HEK293T (cell line): ENCODE measurements at regions not wholly inside any gene's neighbourhood (a gene's known extent, or its start where the extent isn't known, plus 50 kb on each side); places are given as distances from the start of the nearest gene placed in this dataset.

ENCODE experiments used
- ARNT ChIP-seq: fragments of 450-650 bp; IDR thresholded peaks from 2 replicates; pipeline ENCODE4 v1.6.1; 2017; ENCODE audit warnings: mild to moderate bottlenecking
- BHLHE40 ChIP-seq: fragments of 450-650 bp; IDR thresholded peaks from 2 replicates; pipeline ENCODE4 v1.6.1; 2016; ENCODE audit warnings: mild to moderate bottlenecking, moderate library complexity, borderline replicate concordance
- ELF4 ChIP-seq: fragments of 450-650 bp; IDR thresholded peaks from 2 replicates; pipeline ENCODE4 v1.6.1; 2017; ENCODE audit warnings: antibody characterized with exemption
- FOXK2 ChIP-seq: fragments of 450-650 bp; IDR thresholded peaks from 2 replicates; pipeline ENCODE4 v1.6.1; 2016; ENCODE audit warnings: mild to moderate bottlenecking
- FOXM1 ChIP-seq: fragments of 450-650 bp; IDR thresholded peaks from 2 replicates; pipeline ENCODE4 v1.6.1; 2017; ENCODE audit warnings: mild to moderate bottlenecking, borderline replicate concordance
- HDGF ChIP-seq: fragments of 450-650 bp; IDR thresholded peaks from 2 replicates; pipeline ENCODE4 v1.6.1; 2017; ENCODE audit warnings: antibody characterized with exemption, borderline replicate concordance
- LEF1 ChIP-seq: fragments of 450-650 bp; IDR thresholded peaks from 2 replicates; pipeline ENCODE4 v1.6.1; 2017; ENCODE audit warnings: mild to moderate bottlenecking, borderline replicate concordance
- NFRKB ChIP-seq: fragments of 450-650 bp; IDR thresholded peaks from 2 replicates; pipeline ENCODE4 v1.6.1; 2016; ENCODE audit warnings: mild to moderate bottlenecking, moderate library complexity
- SP1 ChIP-seq: fragments of 450-650 bp; IDR thresholded peaks from 2 replicates; pipeline ENCODE4 v1.6.1; 2017
- ZNF384 ChIP-seq: fragments of 450-650 bp; IDR thresholded peaks from 2 replicates; pipeline ENCODE4 v1.6.1; 2016
- TF ChIP-seq, protein P1 (sequence below): fragments of 450-650 bp; IDR thresholded peaks from 2 replicates; pipeline ENCODE4 v1.6.1; 2016

DNA sequence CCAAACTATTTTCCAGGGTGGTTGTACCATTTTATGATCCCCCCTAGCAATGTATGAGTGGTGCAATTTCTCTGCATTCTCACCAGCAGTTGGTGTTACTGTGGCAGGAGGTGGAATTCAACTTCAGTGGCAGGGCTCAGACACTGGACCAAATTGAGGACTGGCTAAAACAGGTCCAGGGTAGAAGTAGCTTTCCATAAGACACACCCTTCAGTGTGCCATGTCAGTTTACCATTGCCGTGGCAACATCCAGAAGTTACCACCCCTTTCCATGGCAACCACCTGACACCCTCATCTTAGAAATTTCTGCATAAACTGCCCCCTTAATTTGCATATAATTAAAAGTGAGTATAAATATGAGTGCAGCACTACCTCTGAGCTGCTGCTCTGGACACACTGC is 180.7 kb upstream of the GGTLC1 start:
- TF ChIP-seq NFRKB (no peak), HDGF (no peak), ELF4 (no peak), SP1 (no peak), ARNT (no peak), BHLHE40 (no peak), FOXM1 (no peak), ZNF384 (no peak), FOXK2 (no peak), LEF1 (no peak)
- TF ChIP-seq, protein P1, sequence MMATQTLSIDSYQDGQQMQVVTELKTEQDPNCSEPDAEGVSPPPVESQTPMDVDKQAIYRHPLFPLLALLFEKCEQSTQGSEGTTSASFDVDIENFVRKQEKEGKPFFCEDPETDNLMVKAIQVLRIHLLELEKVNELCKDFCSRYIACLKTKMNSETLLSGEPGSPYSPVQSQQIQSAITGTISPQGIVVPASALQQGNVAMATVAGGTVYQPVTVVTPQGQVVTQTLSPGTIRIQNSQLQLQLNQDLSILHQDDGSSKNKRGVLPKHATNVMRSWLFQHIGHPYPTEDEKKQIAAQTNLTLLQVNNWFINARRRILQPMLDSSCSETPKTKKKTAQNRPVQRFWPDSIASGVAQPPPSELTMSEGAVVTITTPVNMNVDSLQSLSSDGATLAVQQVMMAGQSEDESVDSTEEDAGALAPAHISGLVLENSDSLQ, result no peak
